NCI-H446 treated with DMSO at 0.1 percent for 48 hours (cell line): ENCODE measurements at regions not wholly inside any gene's neighbourhood (a gene's known extent, or its start where the extent isn't known, plus 50 kb on each side); places are given as distances from the start of the nearest gene placed in this dataset.
"Not testable (repeated sequence)": the region's sequence is repeated elsewhere in the genome, so short reads cannot be mapped to it uniquely, and the experiment has no call there.

Experiments used
- DNase-seq: peaks from one replicate; lab custom pipeline; 2025; lab: John Stamatoyannopoulos, UW

GRCh38 chr5:13045897-13046551 is 898.5 kb downstream of the DNAH5 start:
- DNase-seq: no peak

GRCh38 chr5:13034061-13034460 is 910.4 kb downstream of the DNAH5 start:
- DNase-seq: no peak

GRCh38 chr5:13029211-13029610 is 915.3 kb downstream of the DNAH5 start:
- no peak for DNase-seq

- DNase-seq: no peak
These were observed 916.6 kb downstream of the DNAH5 start for GRCh38 chr5:13027874-13028273.

GRCh38 chr5:13019729-13020128 is 924.8 kb downstream of the DNAH5 start:
- DNase-seq: no peak

- DNase-seq: no peak
These were observed 941.0 kb downstream of the DNAH5 start for GRCh38 chr5:13003457-13003856.

GRCh38 chr5:12999667-13000066 is 944.8 kb downstream of the DNAH5 start:
- no peak for DNase-seq

GRCh38 chr5:12985142-12985541 is 959.3 kb downstream of the DNAH5 start:
- DNase-seq: no peak

- no peak for DNase-seq
These were observed 969.6 kb downstream of the DNAH5 start for GRCh38 chr5:12974856-12975255.

GRCh38 chr5:12965804-12966203 is 978.7 kb downstream of the DNAH5 start:
- no peak for DNase-seq

- no peak for DNase-seq
These were observed 984.8 kb downstream of the DNAH5 start for GRCh38 chr5:12959713-12960112.

- no peak for DNase-seq
These were observed 992.1 kb downstream of the DNAH5 start for GRCh38 chr5:12952409-12952808.

- no peak for DNase-seq
These were observed 992.6 kb downstream of the DNAH5 start for GRCh38 chr5:12951846-12952245.

GRCh38 chr5:12947379-12947778 is 997.1 kb downstream of the DNAH5 start:
- DNase-seq: no peak

- DNase-seq: not testable (repeated sequence)
These were observed 999.0 kb downstream of the DNAH5 start for GRCh38 chr5:12945477-12945876.

- DNase-seq: no peak
These were observed 1008.3 kb downstream of the DNAH5 start for GRCh38 chr5:12936221-12936620.

GRCh38 chr5:12934722-12935121 is 1009.8 kb downstream of the DNAH5 start:
- DNase-seq: no peak

- no peak for DNase-seq
These were observed 1016.3 kb upstream of the CTNND2 start for GRCh38 chr5:12920527-12920926.

GRCh38 chr5:12911156-12911555 is 1006.9 kb upstream of the CTNND2 start:
- DNase-seq: no peak

GRCh38 chr5:12910641-12911040 is 1006.4 kb upstream of the CTNND2 start:
- no peak for DNase-seq

GRCh38 chr5:12902611-12903010 is 998.4 kb upstream of the CTNND2 start:
- no peak for DNase-seq

- DNase-seq: no peak
These were observed 997.5 kb upstream of the CTNND2 start for GRCh38 chr5:12901696-12902095.

GRCh38 chr5:12896086-12896485 is 991.8 kb upstream of the CTNND2 start:
- no peak for DNase-seq

GRCh38 chr5:12885018-12885417 is 980.8 kb upstream of the CTNND2 start:
- DNase-seq: peak; percentile 89
